ENCODE measurements at regions not wholly inside any gene's neighbourhood (a gene's known extent, or its start where the extent isn't known, plus 50 kb on each side); places are given as distances from the start of the nearest gene placed in this dataset.

DNA sequence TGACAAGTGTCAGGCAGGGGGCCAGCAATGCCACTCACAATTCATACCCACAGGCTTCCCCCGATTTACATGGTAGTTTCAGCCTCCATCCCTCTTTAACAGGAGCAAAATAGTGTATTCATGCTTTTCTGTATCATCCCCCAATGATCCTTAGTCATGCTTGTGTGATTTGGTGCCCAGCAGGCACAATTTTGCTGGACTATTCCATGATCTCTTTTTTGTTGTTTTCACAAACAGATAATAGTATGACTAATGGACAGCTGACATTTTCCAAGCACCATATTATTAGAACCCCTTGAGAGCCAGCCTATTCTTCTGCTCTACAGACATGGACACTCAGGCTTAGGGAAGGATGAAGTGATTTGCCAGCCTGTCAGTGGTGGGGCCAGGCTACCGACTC, 128.2 kb upstream of the RIPOR2 start:
- no peak for DNase-seq

DNA sequence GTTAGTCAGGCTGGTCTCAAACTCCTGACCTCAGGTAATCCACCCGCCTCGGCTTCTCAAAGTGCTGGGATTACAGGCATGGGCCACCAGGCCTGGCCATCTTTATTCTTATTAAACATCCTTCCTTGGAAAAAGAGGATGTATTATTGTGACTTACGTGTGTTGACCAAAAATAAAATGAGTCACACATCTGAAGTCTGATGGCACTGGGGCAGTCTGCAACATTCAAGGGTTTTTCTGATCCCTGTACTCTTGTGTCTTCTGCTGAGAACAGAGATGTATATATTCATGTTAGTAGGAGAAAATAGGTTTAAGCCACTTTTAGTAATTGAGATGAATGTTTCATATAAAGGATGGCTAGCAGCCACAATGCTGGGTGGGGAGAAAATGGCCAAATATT, 129.9 kb upstream of the RIPOR2 start:
- no peak for DNase-seq

DNA sequence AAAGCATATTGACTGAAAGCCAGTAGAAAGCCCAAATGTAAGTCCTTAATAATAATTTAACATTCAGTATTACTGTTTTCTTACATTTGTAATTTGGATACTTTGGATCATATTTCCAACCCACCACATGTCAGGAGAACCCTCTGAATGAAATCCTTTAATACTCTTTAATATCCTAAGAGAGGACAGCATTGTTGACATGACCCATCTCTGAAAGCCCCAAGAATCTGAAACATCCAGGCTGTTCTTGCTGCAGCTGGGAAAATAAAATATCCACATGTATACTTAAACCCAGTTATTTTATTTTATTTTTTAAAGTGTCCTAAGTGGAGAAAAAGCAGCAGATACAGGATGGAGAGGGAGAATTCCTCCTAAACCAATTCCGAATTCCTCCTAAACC, 130.8 kb upstream of the RIPOR2 start:
- DNase-seq, result no peak

DNA sequence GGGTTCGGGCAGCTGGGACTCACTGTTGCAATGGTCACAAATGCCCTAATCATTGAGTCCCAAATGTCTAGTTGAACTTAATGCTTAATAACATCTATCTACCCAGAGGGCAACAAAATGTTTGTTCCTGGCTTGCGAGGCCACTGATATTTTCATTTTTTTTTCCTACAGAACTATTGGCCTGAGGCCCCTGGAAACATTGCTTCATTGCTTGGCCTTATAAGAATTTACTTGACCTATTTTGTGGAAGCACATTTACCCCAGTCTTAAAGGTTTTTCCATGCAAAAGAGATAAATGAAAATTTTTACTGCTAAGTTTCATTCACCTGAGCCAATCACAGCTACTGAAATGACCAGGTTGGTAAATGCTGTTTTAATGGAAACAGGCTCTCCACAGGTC, 133.1 kb upstream of the RIPOR2 start:
- no peak for DNase-seq

DNA sequence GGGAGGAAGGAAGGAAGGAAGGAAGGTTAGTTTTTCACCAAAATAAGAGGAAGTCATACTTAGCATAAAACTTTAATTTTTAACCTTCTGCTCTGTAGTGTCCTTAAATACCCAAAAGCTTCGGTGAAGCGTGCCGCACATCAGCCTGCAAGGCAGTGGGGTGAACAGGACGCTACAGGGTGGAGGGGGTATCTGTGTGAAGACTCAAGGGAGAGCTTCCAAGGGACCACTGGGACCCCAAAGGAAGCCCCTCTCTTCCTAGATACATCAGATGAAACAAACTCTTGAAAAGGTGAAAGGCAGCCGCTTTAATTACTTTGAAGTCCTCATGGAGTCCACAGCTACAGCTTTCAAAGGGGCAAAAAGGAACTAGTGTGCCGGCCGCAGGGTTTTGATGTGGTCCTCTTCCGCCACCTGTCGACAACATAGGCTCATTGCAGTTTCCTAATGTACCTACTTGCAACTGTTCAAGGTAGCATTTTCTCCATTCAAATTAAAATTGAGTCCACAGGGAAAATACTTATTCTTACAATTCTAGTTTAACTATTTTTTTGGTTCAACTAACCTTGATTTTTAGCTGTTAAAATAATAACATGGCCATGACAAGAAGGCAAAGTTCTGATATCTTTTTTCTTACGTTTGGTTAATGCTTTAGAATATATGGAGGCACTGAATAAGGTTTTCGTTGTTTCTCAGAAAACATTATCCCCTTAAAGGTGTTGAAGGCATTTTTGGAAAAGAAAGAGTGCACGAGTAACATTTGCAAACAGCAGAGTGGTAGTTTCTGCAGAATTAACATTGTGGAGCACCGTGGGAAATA, 135.0 kb upstream of the RIPOR2 start:
- DNase-seq, result peak in 51 of 56 donors; percentile 3 to 90 (median 39)

DNA sequence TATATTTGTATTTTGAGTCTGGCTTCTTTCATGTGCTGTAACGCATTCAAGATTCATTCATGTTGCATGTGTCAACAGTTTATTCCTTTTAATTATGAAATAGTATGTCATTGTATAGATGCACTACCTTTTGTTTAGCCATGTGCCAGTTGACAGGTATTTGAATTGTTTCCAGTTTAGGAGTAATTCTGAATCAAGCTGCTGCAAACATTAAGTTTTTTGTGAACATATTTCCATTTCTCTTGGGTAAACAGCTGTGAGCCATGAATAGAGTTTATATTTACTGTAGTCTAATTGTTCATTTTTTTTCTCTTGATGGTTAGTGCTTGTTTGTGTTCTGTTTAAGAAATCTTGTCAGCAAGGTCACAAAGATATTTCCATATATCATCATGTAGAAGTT, 142.4 kb upstream of the RIPOR2 start:
- DNase-seq, result no peak

DNA sequence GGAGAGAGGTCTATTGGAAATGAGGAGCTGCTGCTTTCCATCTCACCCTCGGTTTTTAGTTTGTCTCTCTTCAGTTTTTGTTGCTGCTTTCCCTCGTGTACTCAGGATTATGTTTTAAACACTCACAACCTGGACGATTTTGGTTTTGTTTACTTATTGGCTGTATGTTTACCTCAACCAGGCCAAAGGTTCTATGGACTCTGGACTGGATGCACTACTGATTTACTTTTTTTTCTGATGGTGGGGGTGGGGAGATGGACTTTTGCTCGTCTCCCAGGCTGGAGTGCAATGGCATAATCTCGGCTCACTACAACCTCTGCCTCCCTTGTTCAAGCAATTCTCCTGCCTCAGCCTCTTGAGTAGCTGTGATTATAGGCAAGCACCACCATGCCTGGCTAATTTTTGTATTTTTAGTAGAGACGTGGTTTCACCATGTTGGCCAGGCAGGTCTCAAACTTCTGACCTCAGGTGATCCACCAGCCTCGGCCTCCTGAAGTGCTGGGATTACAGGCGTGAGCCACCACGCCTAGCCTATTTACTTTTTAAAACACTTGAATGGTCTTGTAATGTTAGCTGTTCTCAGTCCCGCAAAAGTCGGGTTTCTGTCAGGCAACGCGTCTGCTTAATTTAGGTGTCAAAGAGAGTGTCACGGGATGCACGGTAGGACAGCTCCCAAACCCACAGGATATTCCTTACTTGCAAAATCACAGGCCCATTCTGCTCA, 148.2 kb upstream of the RIPOR2 start:
- no peak for DNase-seq

DNA sequence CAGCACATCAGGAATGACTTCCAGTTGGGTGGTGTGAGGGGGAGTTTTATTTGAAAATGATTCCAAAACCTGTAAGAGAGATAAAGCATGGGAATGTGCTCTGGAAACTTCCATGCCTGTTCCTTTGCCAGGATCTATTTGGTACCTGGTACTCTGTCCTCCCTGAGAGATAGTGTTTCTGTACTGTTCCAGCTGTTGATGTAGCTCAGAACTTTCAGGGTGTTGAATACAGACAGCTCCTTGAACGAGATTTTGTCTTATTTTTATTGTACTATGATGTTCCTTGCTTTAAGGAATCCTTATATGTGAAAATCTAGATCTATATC, 148.7 kb upstream of the RIPOR2 start:
- no peak for DNase-seq

DNA sequence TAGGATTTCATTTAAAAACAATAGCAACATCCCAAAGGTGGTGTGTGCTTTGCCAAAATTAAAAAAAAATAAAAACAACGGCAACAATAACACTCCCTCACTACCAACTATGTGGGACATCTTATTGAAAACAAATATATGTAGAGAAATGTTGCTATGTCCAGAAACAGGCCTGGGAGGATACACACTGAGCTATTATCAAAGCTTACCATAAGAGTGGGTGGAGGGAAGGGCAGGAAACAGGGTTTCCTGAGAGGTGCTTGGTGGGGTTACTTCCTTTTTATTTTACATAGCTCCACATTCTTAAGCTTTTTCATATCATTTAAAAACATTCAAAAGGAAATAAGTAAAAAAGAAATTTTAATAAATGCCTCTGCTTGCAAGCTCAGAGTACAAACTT, 150.0 kb upstream of the RIPOR2 start:
- DNase-seq, result no peak

DNA sequence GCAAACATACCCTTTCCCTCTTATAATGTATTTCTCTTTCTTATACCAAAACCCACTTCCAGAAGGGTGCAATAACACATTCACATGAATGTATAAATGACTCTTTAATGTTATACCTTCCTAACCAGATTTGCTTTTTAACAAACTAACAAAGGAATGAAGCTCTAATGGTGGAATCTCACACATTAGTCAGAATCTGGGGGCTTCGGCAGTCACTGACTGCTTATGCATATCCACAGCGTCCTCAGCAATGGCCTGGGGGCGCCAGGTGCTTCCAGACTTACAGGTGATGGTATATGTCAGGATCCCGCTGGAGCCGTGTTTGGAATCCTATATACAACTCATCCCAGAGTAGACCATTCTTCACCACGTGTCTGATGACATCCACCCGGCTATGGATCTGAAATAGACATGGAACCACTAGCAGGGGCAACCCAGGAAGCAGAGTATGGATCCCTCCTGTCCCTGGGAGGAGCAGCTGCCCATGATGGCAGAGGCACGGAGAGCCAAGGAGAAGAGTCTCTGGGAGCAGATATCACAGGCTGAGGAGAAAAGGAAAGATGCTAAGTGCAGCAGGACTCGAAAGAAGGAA, 150.8 kb upstream of the RIPOR2 start:
- no peak for DNase-seq

DNA sequence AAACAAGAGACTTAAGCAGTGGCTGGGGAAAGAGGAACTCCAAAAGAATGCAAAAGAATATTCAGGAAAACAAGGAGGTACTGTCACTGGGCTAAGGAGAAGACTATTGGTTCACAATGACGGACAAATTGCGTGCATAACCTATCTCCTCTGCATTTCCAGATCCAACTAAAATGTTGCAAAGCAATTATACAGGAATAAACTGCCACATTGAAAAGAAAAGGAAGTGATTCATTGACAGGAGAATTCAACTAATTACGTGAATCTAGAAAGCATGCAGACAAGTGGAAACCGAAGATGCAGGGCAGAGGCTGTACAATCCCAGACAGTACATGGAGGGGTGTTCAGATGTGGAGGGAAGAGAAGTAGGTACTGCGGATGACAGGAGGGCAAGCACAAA, 152.8 kb upstream of the RIPOR2 start:
- no peak for DNase-seq

DNA sequence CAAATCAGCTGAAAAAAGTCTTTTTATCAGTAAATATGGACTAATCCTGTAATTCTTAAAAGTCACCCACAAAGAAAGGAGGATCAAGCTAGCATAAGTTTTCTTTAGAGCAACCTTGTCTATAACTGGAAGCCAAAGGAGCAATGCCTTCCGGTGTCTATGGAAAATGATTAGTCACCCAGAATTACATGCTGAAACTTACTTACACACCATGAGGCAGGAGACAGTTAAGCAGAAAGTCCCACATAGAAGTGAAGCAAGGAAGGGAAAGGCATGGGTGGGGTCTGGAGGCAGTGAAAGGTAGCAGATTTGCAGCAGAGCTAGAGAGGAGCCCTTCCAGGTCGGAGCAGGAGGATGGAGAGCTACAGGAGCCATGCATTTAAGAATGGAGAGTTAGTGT, 153.7 kb upstream of the RIPOR2 start:
- DNase-seq, result no peak

DNA sequence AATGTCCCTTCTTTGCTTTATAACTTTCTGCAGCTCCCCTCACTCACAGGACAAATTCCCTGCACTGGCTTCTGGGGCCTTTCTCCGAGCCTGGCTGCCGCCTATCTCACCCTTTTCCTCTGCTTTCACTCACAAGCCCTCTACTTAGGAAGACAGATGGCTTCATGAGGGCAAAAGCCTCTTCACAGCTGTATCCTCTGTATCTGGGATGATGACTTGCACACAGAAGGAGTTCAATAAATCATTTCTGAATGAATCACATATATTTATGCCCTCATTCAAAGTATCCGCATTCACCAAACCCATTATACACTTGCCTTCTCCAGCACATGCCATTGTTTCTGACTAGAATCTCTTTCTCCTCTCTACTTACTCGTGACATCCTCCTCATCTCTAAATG, 159.0 kb upstream of the RIPOR2 start:
- no peak for DNase-seq

DNA sequence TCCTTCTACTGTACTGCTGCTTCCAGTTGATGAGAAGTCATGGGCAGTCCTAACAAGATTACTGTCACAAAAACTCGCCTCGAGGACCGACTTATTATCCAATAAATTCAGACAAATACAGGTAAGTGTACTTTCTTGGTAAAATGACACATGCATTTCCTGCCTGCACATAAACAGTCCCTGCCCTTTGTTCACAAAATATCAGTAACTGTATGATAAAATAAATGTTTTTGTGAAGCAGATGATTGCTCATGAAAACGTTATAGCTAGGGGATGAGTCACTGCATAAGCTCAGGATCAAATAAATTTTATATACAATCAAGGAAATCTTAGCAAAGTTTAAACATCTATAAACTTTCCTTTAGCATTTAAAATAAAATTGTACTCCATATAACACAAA, 164.5 kb upstream of the RIPOR2 start:
- no peak for DNase-seq

DNA sequence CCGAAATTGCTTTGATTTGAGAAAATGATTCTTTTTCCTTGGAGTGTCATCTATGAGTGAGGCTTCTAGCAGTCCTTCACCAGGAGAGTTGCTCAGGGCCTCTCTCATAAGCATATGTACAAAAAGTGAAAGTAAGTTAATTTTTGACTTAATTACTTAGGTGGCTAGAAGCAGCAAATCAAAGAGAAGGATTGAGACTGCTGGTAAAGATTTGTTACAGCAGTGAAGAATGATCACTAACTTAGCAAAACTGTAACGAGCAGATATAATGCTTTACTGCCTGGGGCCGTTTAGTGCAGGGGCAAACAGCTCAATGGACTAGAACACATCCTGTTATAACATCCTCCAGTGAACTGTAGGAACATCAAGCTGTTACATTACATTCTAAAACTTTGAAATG, 167.8 kb upstream of the RIPOR2 start:
- no peak for DNase-seq

DNA sequence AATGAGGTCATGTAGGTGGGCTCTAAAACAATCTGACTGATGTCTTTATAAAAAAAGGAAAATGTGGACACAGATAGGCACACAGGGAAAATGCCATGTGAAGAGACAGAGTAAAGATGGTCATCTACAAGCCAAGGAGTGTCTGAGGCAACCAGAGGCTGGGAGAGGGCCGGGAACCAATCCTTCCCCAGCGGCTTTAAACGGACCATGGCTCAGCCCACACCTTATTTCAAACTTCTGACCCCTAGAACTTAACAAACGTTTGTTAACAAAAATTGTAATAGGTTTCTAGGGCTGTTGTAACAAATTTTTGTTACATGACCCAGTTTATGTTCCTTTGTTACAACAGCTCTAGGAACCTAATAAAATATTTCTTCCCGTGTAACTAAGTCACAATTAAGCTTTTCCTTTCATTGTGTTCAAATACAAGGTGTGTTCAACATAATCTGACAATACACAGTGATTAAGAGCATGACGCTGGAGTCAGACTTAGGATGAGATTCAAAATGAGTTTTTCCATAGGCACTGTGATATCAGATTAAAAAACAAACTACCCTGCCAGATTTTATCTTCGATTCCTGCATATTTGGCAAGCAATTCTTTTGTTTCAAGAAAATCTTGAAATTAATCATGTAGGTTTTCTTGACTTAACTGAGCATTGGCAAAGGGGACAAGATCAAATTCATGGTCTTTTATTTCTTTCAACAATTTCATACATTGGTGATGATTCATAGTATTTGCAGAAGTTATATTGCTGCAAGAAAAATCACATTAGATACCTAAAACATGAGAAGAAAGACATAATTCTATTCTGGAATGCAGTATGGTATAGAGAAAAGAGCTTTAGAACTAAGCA, 169.5 kb upstream of the RIPOR2 start:
- DNase-seq, result no peak

DNA sequence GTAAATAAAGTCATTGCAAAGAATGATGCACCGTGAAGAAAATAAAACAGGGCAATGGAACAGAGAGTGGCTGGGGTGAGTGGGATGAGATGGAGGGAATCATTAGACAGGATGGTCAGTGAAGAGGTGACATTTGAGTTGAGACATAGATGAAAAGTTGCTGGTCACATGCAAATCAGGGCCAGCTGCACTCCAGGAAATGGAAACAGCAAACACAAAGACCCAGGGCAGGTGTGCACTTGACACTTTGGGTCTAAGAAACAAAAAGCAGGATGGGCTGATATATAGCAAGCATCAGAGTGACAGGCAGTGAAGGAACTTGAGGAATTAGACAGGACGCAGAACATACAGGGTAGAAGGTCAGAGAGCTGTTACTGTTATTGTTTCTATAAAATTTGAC, 171.5 kb upstream of the RIPOR2 start:
- DNase-seq, result no peak

DNA sequence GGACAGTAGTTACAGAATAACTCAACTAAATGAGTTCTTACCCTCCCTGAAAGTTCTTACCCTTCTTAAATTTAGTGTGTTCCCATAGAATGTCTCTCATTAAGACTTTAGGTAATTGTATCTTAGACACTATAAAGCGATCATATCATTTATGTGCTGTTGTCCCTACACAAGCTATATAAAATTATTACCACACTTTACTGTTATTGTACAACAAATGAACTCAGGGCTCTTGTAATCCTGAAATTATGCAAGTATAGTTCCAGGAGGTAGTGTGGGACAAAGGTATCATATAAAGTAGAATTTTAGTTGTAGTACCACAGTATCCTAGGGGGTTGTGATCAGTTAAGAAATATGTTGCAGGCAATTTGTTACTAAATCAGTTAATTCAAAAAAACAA, 167.4 kb upstream of the CARMIL1 start:
- DNase-seq, result no peak

DNA sequence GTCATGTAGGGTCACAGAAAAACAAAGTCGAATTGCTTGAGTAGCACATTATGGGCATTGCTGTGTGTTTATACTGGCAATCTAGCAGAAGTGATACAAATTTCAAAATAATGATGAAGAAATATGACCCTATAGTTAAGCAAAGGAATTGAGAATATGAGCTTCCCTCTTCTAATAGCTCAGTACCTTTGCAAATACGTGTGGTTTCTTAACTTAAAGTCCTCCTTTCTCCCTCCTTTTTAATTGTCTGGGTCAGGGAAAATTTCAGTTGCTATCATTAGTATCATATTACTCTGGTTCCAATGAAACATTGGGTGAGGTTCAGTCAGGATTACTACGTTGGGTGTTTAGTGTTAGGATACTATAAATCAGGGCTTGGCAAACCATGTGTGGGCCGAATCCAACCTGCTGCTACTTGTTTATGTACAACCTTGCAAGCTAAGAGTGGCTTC, 166.8 kb upstream of the CARMIL1 start:
- no peak for DNase-seq

DNA sequence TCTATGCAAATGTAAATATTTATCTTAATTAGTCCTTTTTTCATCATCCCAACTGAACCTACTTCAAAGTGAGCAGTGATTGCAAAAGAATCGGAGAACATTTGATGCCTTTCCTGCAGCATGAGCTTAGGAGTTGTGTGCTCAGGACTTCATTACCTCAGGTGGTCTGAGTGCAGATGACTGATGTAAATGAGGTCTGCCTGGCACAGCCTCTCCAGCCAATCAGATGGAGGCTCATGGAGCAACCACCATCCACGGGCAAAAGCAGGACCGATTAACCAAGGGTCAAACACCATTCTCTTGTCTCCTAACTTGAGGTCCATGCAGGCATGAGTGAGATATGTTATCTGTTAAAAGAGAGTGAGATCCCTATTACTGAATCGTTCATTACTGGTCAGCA, 165.7 kb upstream of the CARMIL1 start:
- no peak for DNase-seq

DNA sequence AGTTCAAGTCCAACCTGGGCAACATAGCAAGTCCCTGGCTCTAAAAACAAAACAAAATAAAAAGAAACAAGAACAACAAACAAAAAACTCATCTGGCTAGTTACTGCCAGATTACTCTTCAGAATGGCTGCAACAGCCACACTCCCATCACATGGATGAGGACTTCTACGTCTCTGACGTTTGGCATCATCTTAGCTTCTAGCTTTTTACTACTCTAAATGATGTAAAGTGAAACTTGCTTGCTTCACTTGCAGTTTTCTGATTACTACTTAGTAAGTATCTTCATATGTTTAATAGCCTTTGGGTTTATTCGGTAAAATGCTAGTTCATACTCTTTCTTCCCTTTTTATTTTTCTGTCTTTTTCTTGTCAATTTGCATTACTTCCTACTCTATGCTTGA, 161.1 kb upstream of the CARMIL1 start:
- no peak for DNase-seq

DNA sequence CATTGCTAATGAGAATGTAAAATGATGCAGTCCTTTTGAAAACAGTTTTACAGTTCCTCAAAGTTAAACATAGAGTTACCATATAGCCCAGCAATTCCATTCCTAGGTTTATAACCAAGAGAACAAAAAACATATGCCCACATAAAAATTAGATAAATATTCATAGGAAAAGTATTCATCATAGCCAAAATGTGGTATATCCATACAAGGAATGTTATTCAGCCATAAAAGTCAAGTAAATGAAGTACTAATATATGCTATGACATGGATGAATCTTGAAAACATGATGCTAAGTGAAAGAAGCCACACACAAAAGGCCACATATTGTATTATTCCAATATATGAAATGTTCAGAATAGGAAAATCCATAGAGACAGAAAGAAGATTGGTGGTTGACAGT, 158.0 kb upstream of the CARMIL1 start:
- DNase-seq, result no peak

Measured in amygdala (tissue), 56 donors.